ENCODE measurements at regions not wholly inside any gene's neighbourhood (a gene's known extent, or its start where the extent isn't known, plus 50 kb on each side); places are given as distances from the start of the nearest gene placed in this dataset.

DNA sequence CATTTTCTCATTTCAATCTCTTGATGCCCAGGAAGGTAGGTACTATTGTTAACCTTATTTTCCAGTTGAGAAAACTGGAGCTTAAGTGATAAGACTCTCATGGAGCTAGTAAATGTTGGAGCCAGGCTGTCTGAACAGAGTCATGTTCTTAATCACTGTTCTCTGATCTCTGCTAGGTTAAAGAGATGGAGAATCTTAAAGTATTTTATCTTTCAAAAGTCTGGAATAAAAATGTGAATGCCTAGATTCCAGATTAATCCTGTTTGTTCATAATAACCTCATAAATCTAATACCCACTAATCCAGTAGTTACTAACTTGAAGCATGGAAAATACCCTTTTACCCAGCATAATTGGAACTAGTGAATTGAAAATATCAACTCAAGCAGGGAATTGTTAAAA is 341.0 kb upstream of the RGS6 start:
- no peaks in the 10 kb centered on the region for H3K36me3 Mint-ChIP-seq
- H3K4me1 Mint-ChIP-seq (ENCODE audit: unreplicated experiment) = peaks cover 13% of the 10 kb centered on the region

DNA sequence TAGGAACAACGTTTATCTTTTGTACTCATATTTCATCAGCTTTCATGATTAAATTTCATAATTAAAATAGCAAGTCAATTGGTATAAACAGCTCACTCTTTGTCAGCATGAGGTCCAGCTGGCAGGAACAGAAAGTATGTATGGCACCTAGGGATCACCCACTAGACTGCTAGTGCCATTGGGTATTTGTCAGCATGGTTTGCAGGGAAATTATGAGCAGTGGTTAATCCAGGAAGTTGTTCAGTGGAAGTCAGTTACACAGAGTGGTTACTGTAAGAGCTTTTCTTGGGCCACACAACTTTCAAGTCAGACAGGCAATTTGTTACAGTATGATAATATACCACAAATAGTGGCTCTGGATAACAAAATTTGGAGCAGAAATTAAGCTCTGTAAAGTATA is 340.3 kb upstream of the RGS6 start:
- no peaks in the 10 kb centered on the region for H3K36me3 Mint-ChIP-seq
- TF ChIP-seq, protein P1, sequence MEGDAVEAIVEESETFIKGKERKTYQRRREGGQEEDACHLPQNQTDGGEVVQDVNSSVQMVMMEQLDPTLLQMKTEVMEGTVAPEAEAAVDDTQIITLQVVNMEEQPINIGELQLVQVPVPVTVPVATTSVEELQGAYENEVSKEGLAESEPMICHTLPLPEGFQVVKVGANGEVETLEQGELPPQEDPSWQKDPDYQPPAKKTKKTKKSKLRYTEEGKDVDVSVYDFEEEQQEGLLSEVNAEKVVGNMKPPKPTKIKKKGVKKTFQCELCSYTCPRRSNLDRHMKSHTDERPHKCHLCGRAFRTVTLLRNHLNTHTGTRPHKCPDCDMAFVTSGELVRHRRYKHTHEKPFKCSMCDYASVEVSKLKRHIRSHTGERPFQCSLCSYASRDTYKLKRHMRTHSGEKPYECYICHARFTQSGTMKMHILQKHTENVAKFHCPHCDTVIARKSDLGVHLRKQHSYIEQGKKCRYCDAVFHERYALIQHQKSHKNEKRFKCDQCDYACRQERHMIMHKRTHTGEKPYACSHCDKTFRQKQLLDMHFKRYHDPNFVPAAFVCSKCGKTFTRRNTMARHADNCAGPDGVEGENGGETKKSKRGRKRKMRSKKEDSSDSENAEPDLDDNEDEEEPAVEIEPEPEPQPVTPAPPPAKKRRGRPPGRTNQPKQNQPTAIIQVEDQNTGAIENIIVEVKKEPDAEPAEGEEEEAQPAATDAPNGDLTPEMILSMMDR (conservative IDR thresholded peaks at IDR 0.05) = no peak
- H3K27ac Mint-ChIP-seq = no peak overlapping the region
- peaks cover 12% of the 10 kb centered on the region for H3K27me3 Mint-ChIP-seq
- DNase-seq (ENCODE audit: extremely low spot score, unreplicated experiment) = no peak
- no peak overlapping the region for H3K4me3 Mint-ChIP-seq
- no peaks in the 10 kb centered on the region for H3K9me3 Mint-ChIP-seq
- peaks cover 7% of the 10 kb centered on the region for H3K4me1 Mint-ChIP-seq (ENCODE audit: unreplicated experiment)

More for the DNA sequence above, 341.0 kb upstream of the RGS6 start:
- DNase-seq (ENCODE audit: extremely low spot score, unreplicated experiment) = no peak
- H3K9me3 Mint-ChIP-seq = no peaks in the 10 kb centered on the region
- no peak overlapping the region for H3K27ac Mint-ChIP-seq
- TF ChIP-seq, protein P1 (conservative IDR thresholded peaks at IDR 0.05) = no peak
- H3K27me3 Mint-ChIP-seq = peaks cover 12% of the 10 kb centered on the region
- H3K4me3 Mint-ChIP-seq = no peak overlapping the region

DNA sequence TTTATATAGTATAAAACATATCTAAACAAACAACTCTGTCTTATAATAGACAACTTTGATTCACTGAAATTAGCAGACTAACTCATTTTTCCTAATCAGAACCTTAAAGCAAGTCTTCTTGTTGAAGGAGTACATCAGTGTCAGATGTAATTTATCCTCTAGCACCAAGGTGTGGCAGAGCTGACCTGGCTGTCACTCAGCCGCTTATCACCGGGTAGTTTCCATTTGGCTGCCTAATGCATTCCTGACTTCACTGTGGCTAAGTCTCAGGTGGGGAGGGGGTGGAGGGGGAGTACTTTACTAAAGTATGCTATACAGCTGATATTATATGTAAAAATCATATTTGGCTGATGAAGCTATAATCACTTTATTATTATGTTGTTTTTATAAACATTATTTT is 339.9 kb upstream of the RGS6 start:
- Mint-ChIP-seq H3K36me3 (peaks cover under 1% of the 10 kb centered on the region), H3K27me3 (peaks cover 12% of the 10 kb centered on the region), H3K4me1 (ENCODE audit: unreplicated experiment) (peaks cover 7% of the 10 kb centered on the region), H3K9me3 (no peaks in the 10 kb centered on the region), H3K27ac (no peak overlapping the region), H3K4me3 (no peak overlapping the region)
- TF ChIP-seq, protein P1 (conservative IDR thresholded peaks at IDR 0.05) = no peak
- DNase-seq (ENCODE audit: extremely low spot score, unreplicated experiment) = no peak

DNA sequence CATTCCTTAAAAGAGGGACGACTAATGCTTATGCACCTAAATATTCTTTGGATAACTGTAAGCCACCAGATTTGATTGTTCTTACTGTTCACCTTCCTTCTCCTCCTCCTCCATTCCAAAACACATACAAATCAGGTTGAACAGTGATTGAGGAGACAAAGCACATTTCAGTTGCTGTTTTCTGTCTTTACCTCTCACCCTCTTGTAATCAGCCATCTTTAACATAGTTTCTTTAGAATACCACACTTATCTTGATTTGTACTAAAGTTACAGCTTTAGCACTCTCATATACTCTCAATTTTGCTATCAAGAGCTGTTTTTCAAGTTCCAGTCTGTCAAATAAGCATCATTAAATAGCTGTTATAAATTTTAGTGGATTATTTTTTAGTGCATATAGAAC is 338.3 kb upstream of the RGS6 start:
- no peak for DNase-seq (ENCODE audit: extremely low spot score, unreplicated experiment)
- Mint-ChIP-seq H3K4me1 (ENCODE audit: unreplicated experiment) (peaks cover 7% of the 10 kb centered on the region), H3K27me3 (peaks cover 12% of the 10 kb centered on the region), H3K27ac (no peak overlapping the region), H3K9me3 (no peaks in the 10 kb centered on the region), H3K36me3 (peaks cover 14% of the 10 kb centered on the region), H3K4me3 (no peak overlapping the region)
- TF ChIP-seq, protein P1 (conservative IDR thresholded peaks at IDR 0.05) = no peak

DNA sequence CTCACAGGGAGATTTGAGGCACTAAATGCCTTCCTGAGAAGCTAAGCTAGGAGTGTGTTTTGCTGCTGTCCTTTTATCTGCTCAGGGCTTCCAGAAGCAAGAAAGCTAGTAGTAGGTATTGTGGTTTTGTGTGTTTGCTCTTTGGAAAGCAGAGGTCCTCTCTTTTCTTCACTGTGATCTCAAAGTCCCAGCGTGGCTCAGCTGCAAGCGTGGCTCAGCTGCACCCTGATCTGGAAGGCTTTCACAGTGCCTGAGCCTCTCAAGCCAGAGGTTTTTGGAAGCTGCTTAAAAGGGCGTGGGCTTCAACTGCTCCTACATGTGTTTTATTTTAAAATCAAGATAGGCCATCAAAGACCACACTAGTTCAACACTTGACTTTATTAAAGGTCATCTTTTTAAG is 337.4 kb upstream of the RGS6 start:
- H3K4me3 Mint-ChIP-seq = no peak overlapping the region
- H3K36me3 Mint-ChIP-seq = peaks cover 17% of the 10 kb centered on the region
- H3K27me3 Mint-ChIP-seq = peaks cover 12% of the 10 kb centered on the region
- DNase-seq (ENCODE audit: extremely low spot score, unreplicated experiment) = no peak
- H3K27ac Mint-ChIP-seq = no peak overlapping the region
- peaks cover under 1% of the 10 kb centered on the region for H3K9me3 Mint-ChIP-seq
- TF ChIP-seq, protein P1 (conservative IDR thresholded peaks at IDR 0.05) = no peak
- peaks cover 7% of the 10 kb centered on the region for H3K4me1 Mint-ChIP-seq (ENCODE audit: unreplicated experiment)

DNA sequence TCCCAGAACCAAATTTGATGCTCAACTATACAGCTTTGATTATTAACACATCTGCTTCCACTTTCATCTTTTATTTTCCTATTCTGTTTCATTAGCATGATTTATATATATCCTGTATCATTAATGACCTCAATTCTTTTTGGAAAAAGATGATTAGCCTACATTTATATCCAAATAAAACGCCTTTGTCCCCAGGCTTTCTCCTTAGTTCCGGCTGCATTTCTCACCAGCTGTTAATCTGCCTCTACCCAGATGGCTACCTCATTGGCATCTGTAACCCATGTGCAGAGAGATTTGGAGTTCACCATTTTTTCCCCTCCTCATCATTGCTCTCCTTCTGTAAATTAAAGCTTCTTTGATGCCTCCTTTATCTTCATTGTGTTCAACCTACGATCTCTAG is 336.8 kb upstream of the RGS6 start:
- H3K4me1 Mint-ChIP-seq (ENCODE audit: unreplicated experiment) = peaks cover 7% of the 10 kb centered on the region
- no peak for DNase-seq (ENCODE audit: extremely low spot score, unreplicated experiment)
- H3K27me3 Mint-ChIP-seq = peaks cover 12% of the 10 kb centered on the region
- H3K36me3 Mint-ChIP-seq = peaks cover 22% of the 10 kb centered on the region
- H3K27ac Mint-ChIP-seq = no peak overlapping the region
- TF ChIP-seq, protein P1 (conservative IDR thresholded peaks at IDR 0.05) = no peak
- H3K9me3 Mint-ChIP-seq = peaks cover 6% of the 10 kb centered on the region
- H3K4me3 Mint-ChIP-seq = no peak overlapping the region

Data from type B pancreatic cell (in vitro differentiated cells).